Activated CD8-positive, alpha-beta memory T cell treated with anti-CD3 and anti-CD28 coated beads for 36 hours (primary cell): ENCODE measurements at regions not wholly inside any gene's neighbourhood (a gene's known extent, or its start where the extent isn't known, plus 50 kb on each side); places are given as distances from the start of the nearest gene placed in this dataset.
"Not testable (repeated sequence)": the region's sequence is repeated elsewhere in the genome, so short reads cannot be mapped to it uniquely, and the experiment has no call there.

Experiments used
- CTCF ChIA-PET: fragments of 350-600 bp; sonication (Branson Sonifier 250); formaldehyde crosslinking; loops from one replicate; lab custom pipeline; 2021; ENCODE audit warnings: antibody characterized with exemption; lab: Charles Lee
- POLR2A ChIA-PET: fragments of 350-600 bp; sonication (Branson Sonifier 250); formaldehyde crosslinking; loops from one replicate; lab custom pipeline; 2021; ENCODE audit warnings: antibody characterized with exemption; lab: Charles Lee

- ChIA-PET CTCF (no interaction called here), POLR2A (no interaction called here)
Measured at GRCh38 chr2:47964277-47964676, 58.0 kb upstream of the FBXO11 start.

GRCh38 chr2:47964722-47965434 is 58.6 kb upstream of the FBXO11 start:
- ChIA-PET POLR2A (no interaction called here), CTCF (no interaction called here)

DNA sequence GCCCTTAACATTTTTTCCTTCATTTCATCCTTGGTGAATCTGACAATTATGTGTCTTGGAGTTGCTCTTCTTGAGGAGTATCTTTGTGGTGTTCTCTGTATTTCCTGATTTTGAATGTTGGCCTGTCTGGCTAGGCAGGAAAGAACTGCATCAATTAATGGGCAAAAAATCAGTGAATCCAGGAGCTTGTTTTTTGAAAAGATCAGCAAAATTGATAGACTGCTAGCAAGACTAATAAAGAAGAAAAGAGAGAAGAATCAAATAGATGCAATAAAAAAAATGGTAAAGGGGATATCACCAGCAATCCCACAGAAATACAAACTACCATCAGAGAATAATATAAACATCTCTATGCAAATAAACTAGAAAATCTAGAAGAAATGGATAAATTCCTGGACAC is 70.4 kb upstream of the FBXO11 start:
- POLR2A ChIA-PET, CTCF ChIA-PET: not testable (repeated sequence)

DNA sequence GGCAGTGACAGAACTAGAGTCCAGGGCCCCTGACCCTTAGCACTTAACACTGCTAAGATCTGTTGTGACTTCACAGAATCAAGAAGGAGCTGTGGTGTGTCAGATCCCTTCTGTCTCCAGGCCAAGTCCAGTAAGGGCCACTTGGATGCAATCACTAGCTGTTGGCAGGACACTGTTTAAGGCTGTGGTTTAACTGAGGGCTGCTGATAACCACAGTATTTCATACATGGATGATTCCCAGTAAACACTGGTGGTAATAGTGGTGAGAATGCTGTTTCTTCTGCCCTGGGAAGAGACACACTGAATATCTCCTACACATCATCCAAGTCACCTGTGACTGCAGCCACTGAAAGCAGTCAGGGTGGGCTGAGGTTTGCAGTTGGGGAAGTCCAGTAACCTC is 77.7 kb upstream of the FBXO11 start:
- POLR2A ChIA-PET = no interaction called here
- CTCF ChIA-PET = no interaction called here

- ChIA-PET POLR2A (no interaction called here), CTCF (no interaction called here)
Measured at GRCh38 chr2:47990503-47990902, 84.2 kb upstream of the FBXO11 start.

DNA sequence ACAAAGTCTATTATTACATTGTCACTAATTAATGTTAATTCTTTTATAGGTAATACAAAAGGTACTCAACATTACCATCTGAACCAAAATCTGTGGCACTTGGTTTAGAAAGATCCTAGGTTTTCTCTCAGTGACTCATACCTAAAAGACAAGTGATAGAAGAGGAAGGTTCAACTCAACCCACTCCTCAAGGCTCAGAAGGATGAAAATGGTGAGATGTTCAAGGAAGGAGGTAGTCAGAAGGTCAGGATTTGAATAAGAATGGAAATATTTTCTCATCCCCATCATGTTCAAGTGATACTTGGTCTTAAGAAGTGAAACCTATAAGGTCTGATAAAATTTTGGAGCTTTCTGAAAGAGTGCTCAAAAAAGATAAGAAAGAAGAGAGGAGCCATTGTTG is 86.4 kb upstream of the FBXO11 start:
- POLR2A ChIA-PET = no interaction called here
- CTCF ChIA-PET = no interaction called here

DNA sequence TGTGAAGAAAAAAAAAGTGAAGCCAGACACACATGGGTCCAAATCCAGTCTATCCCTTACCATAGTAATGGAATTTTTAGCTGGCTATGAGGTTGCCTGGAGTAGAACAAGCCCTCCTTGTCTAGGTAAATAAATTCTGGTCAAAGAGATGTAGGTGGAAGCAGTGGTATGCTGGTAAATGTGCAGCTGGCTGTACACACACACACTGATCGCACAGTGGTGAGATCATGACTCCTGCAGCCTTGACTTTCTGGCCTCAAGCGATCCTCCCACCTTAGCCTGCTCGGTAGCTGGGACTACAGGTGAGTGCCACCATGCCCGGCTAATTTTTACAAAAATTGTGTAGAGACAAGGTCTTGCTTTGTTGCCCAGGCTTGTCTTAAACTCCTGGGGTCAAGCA is 90.5 kb upstream of the FBXO11 start:
- POLR2A ChIA-PET = no interaction called here

GRCh38 chr2:47999512-47999911 is 93.2 kb upstream of the FBXO11 start:
- ChIA-PET CTCF (no interaction called here), POLR2A (no interaction called here)

More for the DNA sequence above, 90.5 kb upstream of the FBXO11 start:
- CTCF ChIA-PET = no interaction called here

- CTCF ChIA-PET = no interaction called here
- POLR2A ChIA-PET = no interaction called here
Measured at GRCh38 chr2:48001498-48001897, 95.2 kb upstream of the FBXO11 start.

GRCh38 chr2:48006094-48006493 is 99.8 kb upstream of the FBXO11 start:
- ChIA-PET CTCF (no interaction called here), POLR2A (no interaction called here)

DNA sequence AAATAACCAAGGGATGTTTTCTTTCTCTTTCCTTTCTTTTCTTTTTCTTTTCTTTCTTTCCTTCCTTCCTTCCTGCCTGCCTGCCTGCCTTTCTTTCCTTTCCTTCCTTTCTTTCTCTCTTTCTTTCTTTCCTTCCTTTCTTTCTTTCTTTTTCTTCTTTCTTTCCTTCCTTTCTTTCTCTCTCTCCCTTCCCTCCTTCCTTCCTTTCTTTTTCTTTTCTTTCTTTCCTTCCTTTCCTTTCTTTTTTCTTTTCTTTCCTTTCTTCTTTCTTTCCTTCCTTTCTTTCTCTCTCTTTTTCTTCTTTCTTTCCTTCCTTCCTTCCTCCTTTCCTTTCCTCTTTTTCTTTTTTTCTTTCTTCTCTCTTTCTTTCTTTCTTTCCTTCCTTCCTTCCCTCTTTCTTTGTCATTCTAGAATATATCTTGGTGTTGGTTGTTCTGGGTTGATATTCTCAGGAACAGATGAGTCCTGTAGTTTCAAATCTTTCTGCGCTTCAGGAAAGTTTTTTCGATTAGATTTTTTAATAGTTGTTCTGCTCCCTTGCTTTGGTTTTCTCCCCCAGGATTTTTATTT is 101.5 kb upstream of the FBXO11 start:
- ChIA-PET POLR2A (no interaction called here), CTCF (no interaction called here)

DNA sequence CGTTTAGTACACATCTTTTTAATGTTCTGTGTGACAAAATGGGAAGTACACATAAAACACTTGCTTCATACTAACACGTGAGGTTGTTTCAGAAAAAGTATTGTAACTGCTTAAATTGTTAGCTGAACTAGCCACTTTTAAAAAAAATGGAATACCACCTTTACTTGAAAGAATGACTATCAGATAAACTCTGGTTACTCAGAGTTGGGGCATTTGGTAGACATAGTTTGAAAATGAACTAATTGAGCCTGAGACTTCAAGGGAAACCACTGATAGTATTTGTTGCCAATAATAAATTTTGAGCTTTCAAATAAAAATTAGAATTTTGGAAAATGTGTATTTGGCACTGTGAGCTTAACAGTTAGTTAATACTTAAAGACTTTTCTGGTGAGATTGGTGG is 103.0 kb upstream of the FBXO11 start:
- ChIA-PET CTCF (no interaction called here), POLR2A (no interaction called here)

DNA sequence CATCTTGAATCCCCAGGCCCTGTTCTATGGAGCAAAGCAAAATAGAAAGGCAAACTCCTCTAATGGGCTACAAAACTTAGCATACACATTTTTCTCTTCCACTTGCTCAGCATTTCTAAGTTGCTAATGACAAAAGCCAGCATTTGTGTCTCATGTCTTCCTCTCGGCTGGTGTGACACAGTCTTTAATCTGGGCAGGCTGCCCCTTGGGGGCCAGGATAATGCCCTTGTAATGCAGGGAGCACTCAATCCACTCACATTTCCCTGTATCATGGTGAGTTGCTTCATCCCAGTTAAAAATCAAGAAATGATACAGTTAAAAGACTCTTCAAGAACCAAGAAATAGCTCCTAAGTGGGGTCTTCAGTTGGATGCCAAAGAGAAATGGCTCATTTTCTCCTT is 109.1 kb upstream of the FBXO11 start:
- ChIA-PET POLR2A (no interaction called here), CTCF (no interaction called here)

GRCh38 chr2:48016225-48017019 is 110.1 kb upstream of the FBXO11 start:
- CTCF ChIA-PET = interaction anchor here (1.0 kb wide), 1 partner anchor 20 kb away, joined by 3 read pairs; no protein-coding TSS in a partner anchor
- POLR2A ChIA-PET = no interaction called here

- POLR2A ChIA-PET = no interaction called here
- CTCF ChIA-PET = no interaction called here
Measured at GRCh38 chr2:48017136-48017535, 110.8 kb upstream of the FBXO11 start.

DNA sequence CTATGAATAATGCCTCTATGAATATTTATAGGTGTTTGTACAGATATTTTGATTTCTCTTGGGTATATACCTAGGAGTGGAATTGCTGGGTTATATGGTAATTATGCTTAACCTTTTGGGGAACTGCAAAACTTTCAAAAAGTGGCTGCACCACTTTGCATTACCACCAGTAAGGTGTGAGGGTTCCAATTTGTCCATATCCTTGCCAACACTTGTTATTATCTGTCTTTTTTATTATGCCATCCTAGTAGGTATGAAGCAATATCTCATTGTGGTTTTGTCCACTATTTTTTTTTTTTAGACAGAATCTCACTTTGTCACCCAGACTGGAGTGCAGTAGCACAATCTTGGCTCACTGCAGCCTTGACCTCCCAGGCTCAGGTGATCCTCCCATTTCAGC is 112.2 kb upstream of the FBXO11 start:
- ChIA-PET POLR2A (no interaction called here), CTCF (no interaction called here)

DNA sequence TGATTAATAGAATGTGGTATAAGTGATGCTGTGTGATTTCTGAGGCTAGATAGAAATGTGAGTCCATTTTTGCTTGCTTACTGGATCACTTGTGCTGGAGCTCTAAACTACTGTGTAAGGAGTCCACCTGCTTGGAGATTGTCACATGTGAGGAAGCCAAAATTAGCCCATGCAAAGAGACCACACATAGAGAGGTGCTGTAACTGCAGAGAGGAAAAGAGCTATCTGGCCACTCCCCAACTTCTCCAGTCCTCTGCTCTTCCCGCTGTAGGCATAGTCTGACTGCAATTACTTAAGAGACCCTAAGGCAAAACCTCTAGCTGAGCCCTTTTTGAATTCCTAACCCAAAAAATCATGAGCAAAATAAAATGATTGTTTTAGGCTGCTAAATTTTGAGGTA is 120.6 kb upstream of the FBXO11 start:
- POLR2A ChIA-PET = no interaction called here
- CTCF ChIA-PET = no interaction called here

GRCh38 chr2:48032765-48033164 is 126.5 kb upstream of the FBXO11 start:
- ChIA-PET CTCF (no interaction called here), POLR2A (no interaction called here)

DNA sequence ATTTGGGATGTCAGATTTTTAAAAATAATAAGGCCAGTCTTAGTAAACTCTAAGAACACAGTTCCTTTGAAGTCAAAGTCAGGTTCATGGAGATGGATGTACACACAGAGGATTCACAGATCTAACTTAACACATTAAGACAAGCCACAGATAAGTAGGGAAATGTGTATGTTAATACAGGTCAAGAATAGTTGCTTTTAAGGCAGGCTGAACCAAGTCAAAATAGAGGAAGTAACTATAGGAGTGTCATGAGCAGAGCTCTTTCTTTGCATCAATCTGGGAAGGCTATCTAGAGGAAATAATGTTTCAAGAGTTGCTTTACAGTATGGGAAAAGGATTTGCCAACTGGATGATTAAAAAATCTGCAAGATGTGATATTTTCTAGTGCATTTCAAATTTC is 128.0 kb upstream of the FBXO11 start:
- POLR2A ChIA-PET = no interaction called here
- CTCF ChIA-PET = no interaction called here

DNA sequence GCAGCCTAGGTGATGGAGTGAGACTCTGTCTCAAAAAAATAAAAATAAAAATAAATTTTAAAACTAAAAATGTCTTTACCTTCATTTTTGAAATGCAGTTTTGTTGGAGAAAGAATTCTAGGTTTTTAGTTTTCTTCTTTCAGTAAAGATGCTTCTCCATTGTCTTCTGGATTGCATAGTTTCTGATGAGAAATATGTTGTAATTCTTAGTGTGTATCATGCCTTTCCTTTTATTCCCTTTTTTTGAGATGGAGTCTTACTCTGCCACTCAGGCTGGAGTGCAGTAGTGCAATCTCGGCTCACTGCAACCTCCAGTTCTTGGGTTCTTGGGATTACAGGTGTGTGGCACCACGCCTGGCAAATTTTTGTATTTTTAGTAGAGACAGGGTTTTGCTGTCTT is 130.0 kb upstream of the FBXO11 start:
- ChIA-PET POLR2A (no interaction called here), CTCF (interaction anchor here (0.8 kb wide), 1 partner anchor 20 kb away, joined by 3 read pairs; no protein-coding TSS in a partner anchor)
